ENCODE measurements at regions not wholly inside any gene's neighbourhood (a gene's known extent, or its start where the extent isn't known, plus 50 kb on each side); places are given as distances from the start of the nearest gene placed in this dataset.

DNA sequence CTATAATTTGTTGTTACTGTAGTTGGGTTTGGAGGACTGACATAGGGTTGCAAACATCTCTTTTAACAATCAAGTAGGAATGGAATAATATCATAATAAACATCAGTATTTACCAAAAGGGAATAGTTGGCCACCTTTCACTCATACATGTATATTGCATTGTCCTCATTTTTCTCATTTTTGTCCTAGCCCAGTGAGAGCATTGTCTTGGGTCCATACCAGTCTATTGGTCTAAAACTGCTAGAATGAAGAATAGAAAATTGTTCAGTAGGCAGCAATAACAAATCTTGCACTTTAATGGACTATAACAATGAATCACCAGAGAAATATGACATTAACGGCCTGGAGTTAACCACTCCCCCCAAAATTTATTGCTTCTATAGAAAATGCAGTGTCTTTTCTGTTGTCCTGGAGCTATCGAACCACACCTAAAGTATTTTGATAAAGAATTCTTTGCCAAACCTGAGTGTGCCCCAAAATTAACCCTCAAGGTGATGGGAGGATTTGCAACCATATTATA lies 80.9 kb upstream of the IL33 start:
- no peaks in the 10 kb centered on the region for H3K27me3 ChIP-seq (ENCODE audit: low read length)
- no peaks in the 10 kb centered on the region for H4K20me1 ChIP-seq (ENCODE audit: insufficient read depth, low read depth, low read length)
- no peak overlapping the region for H3K4me3 ChIP-seq (ENCODE audit: low read length)
- no peak overlapping the region for H3K9ac ChIP-seq (ENCODE audit: low read length)
- no peaks in the 10 kb centered on the region for H3K36me3 ChIP-seq (ENCODE audit: insufficient read depth, low read length)
- H3K4me2 ChIP-seq (ENCODE audit: low read depth, low read length, poor library complexity, severe bottlenecking), result no peak overlapping the region
- no peaks in the 10 kb centered on the region for H3K9me3 ChIP-seq (ENCODE audit: low read length)
- no peak overlapping the region for H2AFZ ChIP-seq (ENCODE audit: low read length)
- H3K27ac ChIP-seq (ENCODE audit: low read length), result no peak overlapping the region
- no peak for DNase-seq
- 0 out of 2 replicates have a peak, but pooled peaks cover 3% of the 10 kb centered on the region for H3K9me2 ChIP-seq (replicated peaks; ENCODE audit: insufficient read depth, low read length)
- no peaks in the 10 kb centered on the region for H3K4me1 ChIP-seq (ENCODE audit: low read length)
- H3K79me2 ChIP-seq (ENCODE audit: low read length), result no peaks in the 10 kb centered on the region

DNA sequence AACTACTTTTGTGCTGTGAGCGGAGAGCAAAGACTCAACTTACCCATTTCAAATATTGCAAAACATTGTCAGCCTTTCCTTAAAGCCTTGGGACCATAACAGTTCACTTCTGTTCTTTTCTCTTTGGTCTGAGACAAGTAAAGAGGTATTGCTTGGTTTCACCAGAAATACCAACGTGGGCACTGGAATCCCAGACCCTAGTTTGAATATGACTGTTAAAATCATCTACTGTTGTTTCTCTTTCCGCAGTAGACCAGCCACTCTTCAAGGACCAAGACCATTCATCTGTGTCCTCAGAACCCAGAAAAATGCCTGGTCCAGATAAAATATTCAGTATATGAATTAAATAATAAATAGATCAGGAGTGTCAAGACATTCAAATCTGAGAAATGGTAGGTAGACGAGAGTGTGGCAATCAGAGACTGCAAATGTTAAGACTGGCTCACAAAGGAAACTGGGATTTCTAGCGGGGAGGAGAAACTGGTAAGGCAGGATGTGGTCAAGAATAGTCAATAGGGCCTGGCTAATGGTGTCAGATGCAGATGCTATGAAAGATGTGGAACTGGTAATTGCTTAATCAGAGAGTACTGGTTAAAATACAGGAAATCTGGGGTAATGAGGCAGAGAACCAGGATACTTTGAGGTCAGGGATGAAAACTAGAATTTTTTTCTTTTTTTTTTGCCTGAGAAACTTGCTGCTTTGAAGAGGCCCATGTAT lies 82.1 kb upstream of the IL33 start:
- H3K4me2 ChIP-seq (ENCODE audit: low read depth, low read length, poor library complexity, severe bottlenecking), result no peak overlapping the region
- H4K20me1 ChIP-seq (ENCODE audit: insufficient read depth, low read depth, low read length), result no peaks in the 10 kb centered on the region
- no peak overlapping the region for H2AFZ ChIP-seq (ENCODE audit: low read length)
- no peak overlapping the region for H3K9ac ChIP-seq (ENCODE audit: low read length)
- no peak overlapping the region for H3K4me3 ChIP-seq (ENCODE audit: low read length)
- H3K9me2 ChIP-seq (replicated peaks; ENCODE audit: insufficient read depth, low read length), result 0 out of 2 replicates have a peak, but pooled peaks cover 3% of the 10 kb centered on the region
- no peaks in the 10 kb centered on the region for H3K9me3 ChIP-seq (ENCODE audit: low read length)
- no peak for DNase-seq
- no peaks in the 10 kb centered on the region for H3K4me1 ChIP-seq (ENCODE audit: low read length)
- H3K27me3 ChIP-seq (ENCODE audit: low read length), result no peaks in the 10 kb centered on the region
- no peaks in the 10 kb centered on the region for H3K36me3 ChIP-seq (ENCODE audit: insufficient read depth, low read length)
- H3K27ac ChIP-seq (ENCODE audit: low read length), result no peak overlapping the region
- H3K79me2 ChIP-seq (ENCODE audit: low read length), result no peaks in the 10 kb centered on the region

DNA sequence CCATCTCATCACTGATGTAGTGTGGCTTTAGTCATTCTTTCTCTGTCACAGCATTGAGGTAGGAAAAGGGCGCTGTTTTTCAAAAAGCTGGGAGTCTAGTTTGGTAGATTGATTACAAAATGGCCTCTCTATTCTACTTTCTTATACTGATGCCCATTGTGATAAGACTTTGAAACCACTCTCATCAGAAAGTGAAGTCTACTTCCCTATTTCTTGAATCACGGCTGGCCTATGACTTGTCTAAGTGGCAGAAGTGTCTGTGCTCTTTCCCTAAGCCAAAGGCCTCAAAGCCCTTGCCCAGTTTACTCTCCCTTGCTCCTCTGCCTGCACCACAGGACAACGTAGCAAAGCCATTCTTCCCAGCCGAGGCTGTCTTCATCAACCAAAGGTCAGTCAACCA lies 83.0 kb upstream of the IL33 start:
- Histone ChIP-seq H3K9ac (ENCODE audit: low read length) (no peak overlapping the region), H3K9me2 (replicated peaks; ENCODE audit: insufficient read depth, low read length) (0 out of 2 replicates have a peak, but pooled peaks cover 3% of the 10 kb centered on the region), H3K4me2 (ENCODE audit: low read depth, low read length, poor library complexity, severe bottlenecking) (no peak overlapping the region), H4K20me1 (ENCODE audit: insufficient read depth, low read depth, low read length) (no peaks in the 10 kb centered on the region), H3K27me3 (ENCODE audit: low read length) (no peaks in the 10 kb centered on the region), H3K27ac (ENCODE audit: low read length) (no peak overlapping the region), H3K4me3 (ENCODE audit: low read length) (no peak overlapping the region), H3K79me2 (ENCODE audit: low read length) (no peaks in the 10 kb centered on the region), H3K36me3 (ENCODE audit: insufficient read depth, low read length) (no peaks in the 10 kb centered on the region), H3K4me1 (ENCODE audit: low read length) (no peaks in the 10 kb centered on the region), H2AFZ (ENCODE audit: low read length) (no peak overlapping the region), H3K9me3 (ENCODE audit: low read length) (no peaks in the 10 kb centered on the region)
- no peak for DNase-seq

DNA sequence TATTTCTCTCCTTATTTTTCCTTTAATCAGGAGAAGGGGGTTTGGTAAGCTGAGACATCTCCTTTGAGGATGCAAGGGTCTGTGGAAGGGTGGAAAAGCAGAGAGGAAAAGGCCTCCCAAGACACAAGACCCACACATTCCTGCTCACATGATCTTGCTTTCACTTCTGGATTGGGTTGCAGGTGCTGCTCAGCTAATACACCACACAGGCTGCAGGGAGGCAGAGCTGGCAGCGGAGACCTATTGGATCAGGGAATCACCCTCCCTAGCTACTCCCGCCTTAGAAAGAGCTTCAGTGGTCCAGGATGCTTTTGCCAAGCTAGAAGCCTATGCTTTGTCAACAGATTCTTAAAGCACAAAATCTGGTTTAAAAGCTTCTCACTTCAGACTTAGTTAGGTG lies 87.6 kb upstream of the IL33 start:
- H3K27me3 ChIP-seq (ENCODE audit: low read length), result no peaks in the 10 kb centered on the region
- H3K27ac ChIP-seq (ENCODE audit: low read length), result no peak overlapping the region
- H3K4me2 ChIP-seq (ENCODE audit: low read depth, low read length, poor library complexity, severe bottlenecking), result no peak overlapping the region
- H3K36me3 ChIP-seq (ENCODE audit: insufficient read depth, low read length), result no peaks in the 10 kb centered on the region
- H3K9me3 ChIP-seq (ENCODE audit: low read length), result no peaks in the 10 kb centered on the region
- H3K4me1 ChIP-seq (ENCODE audit: low read length), result no peaks in the 10 kb centered on the region
- DNase-seq, result no peak
- H3K4me3 ChIP-seq (ENCODE audit: low read length), result no peak overlapping the region
- no peaks in the 10 kb centered on the region for H3K9me2 ChIP-seq (replicated peaks; ENCODE audit: insufficient read depth, low read length)
- H2AFZ ChIP-seq (ENCODE audit: low read length), result no peak overlapping the region
- H3K9ac ChIP-seq (ENCODE audit: low read length), result no peak overlapping the region
- H4K20me1 ChIP-seq (ENCODE audit: insufficient read depth, low read depth, low read length), result no peaks in the 10 kb centered on the region
- no peaks in the 10 kb centered on the region for H3K79me2 ChIP-seq (ENCODE audit: low read length)

DNA sequence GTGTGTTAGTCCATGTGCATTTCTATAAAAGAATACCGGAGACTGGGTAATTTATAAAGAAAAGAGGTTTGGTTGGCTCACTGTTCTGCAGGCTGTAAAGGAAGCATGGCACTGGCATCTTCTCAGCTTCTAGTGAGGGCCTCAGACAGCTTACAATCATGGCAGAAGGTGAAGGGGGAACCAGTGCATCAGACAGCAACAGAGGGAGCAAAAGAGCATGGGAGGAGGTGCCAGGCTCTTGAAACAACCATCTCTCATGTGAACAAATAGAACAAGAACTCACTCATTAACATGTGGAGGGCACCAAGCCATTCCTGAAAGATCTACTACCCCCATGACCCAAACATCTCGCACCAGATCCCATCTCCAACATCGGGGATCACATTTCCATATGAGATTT lies 89.2 kb upstream of the IL33 start:
- H3K79me2 ChIP-seq (ENCODE audit: low read length), result no peaks in the 10 kb centered on the region
- H3K9ac ChIP-seq (ENCODE audit: low read length), result no peak overlapping the region
- no peaks in the 10 kb centered on the region for H4K20me1 ChIP-seq (ENCODE audit: insufficient read depth, low read depth, low read length)
- H3K27me3 ChIP-seq (ENCODE audit: low read length), result no peaks in the 10 kb centered on the region
- H2AFZ ChIP-seq (ENCODE audit: low read length), result no peak overlapping the region
- no peaks in the 10 kb centered on the region for H3K4me1 ChIP-seq (ENCODE audit: low read length)
- H3K36me3 ChIP-seq (ENCODE audit: insufficient read depth, low read length), result no peaks in the 10 kb centered on the region
- H3K4me2 ChIP-seq (ENCODE audit: low read depth, low read length, poor library complexity, severe bottlenecking), result no peak overlapping the region
- peak; percentile 48 for DNase-seq
- H3K9me2 ChIP-seq (replicated peaks; ENCODE audit: insufficient read depth, low read length), result 0 out of 2 replicates have a peak, but pooled peaks cover 2% of the 10 kb centered on the region
- H3K9me3 ChIP-seq (ENCODE audit: low read length), result no peaks in the 10 kb centered on the region
- H3K27ac ChIP-seq (ENCODE audit: low read length), result no peak overlapping the region
- H3K4me3 ChIP-seq (ENCODE audit: low read length), result no peak overlapping the region

DNA sequence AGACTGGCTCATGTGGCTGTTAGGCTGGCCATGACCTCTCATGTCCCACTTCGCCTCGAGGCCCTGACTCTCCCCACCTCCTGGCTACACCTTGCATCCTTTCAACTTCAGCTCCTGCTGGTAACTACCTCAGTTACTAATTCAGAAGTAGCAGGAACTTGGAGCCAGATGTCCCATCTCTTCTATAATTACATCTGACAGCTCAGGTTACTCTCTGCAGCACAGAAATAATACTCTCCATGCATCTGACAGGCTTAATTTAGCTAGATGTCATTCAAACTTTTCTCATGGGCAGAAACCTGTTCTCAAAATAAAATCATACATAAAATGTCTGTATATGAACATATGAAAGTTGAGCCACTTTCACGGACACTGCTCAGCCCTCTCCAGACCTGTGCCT lies 92.2 kb upstream of the IL33 start:
- no peak for DNase-seq
- H3K9me3 ChIP-seq (ENCODE audit: low read length), result no peaks in the 10 kb centered on the region
- H4K20me1 ChIP-seq (ENCODE audit: insufficient read depth, low read depth, low read length), result no peaks in the 10 kb centered on the region
- no peak overlapping the region for H3K27ac ChIP-seq (ENCODE audit: low read length)
- H3K4me2 ChIP-seq (ENCODE audit: low read depth, low read length, poor library complexity, severe bottlenecking), result no peak overlapping the region
- H3K79me2 ChIP-seq (ENCODE audit: low read length), result no peaks in the 10 kb centered on the region
- 0 out of 2 replicates have a peak, but pooled peaks cover 2% of the 10 kb centered on the region for H3K9me2 ChIP-seq (replicated peaks; ENCODE audit: insufficient read depth, low read length)
- no peaks in the 10 kb centered on the region for H3K36me3 ChIP-seq (ENCODE audit: insufficient read depth, low read length)
- no peaks in the 10 kb centered on the region for H3K27me3 ChIP-seq (ENCODE audit: low read length)
- no peak overlapping the region for H3K9ac ChIP-seq (ENCODE audit: low read length)
- no peak overlapping the region for H3K4me3 ChIP-seq (ENCODE audit: low read length)
- H2AFZ ChIP-seq (ENCODE audit: low read length), result no peak overlapping the region
- no peaks in the 10 kb centered on the region for H3K4me1 ChIP-seq (ENCODE audit: low read length)

DNA sequence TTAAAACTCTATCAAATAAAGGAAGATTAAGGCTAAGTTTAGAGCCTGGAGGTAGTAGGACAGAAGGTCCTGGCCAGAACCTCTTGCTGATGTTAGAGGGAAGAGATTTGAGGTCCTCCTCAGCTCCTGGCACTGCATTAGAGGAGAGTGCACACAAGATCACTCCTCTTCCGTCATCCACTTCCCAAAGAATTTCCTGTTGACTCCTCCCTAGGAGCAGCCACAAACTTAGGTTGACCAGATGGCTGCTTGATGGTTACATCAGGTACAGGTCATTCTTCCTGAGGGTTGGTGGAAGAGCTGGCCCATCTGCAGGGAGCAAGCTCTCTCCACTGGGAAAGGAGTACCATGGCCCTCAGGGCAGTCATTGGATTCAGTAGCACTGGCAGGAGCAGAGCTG lies 93.9 kb upstream of the IL33 start:
- no peaks in the 10 kb centered on the region for H3K36me3 ChIP-seq (ENCODE audit: insufficient read depth, low read length)
- no peak overlapping the region for H2AFZ ChIP-seq (ENCODE audit: low read length)
- DNase-seq, result no peak
- no peaks in the 10 kb centered on the region for H3K27me3 ChIP-seq (ENCODE audit: low read length)
- H3K4me3 ChIP-seq (ENCODE audit: low read length), result no peak overlapping the region
- no peak overlapping the region for H3K9ac ChIP-seq (ENCODE audit: low read length)
- H3K4me2 ChIP-seq (ENCODE audit: low read depth, low read length, poor library complexity, severe bottlenecking), result no peak overlapping the region
- H3K79me2 ChIP-seq (ENCODE audit: low read length), result no peaks in the 10 kb centered on the region
- H3K9me2 ChIP-seq (replicated peaks; ENCODE audit: insufficient read depth, low read length), result 0 out of 2 replicates have a peak, but pooled peaks cover 2% of the 10 kb centered on the region
- no peaks in the 10 kb centered on the region for H3K9me3 ChIP-seq (ENCODE audit: low read length)
- H3K4me1 ChIP-seq (ENCODE audit: low read length), result no peaks in the 10 kb centered on the region
- H3K27ac ChIP-seq (ENCODE audit: low read length), result no peak overlapping the region
- no peaks in the 10 kb centered on the region for H4K20me1 ChIP-seq (ENCODE audit: insufficient read depth, low read depth, low read length)

DNA sequence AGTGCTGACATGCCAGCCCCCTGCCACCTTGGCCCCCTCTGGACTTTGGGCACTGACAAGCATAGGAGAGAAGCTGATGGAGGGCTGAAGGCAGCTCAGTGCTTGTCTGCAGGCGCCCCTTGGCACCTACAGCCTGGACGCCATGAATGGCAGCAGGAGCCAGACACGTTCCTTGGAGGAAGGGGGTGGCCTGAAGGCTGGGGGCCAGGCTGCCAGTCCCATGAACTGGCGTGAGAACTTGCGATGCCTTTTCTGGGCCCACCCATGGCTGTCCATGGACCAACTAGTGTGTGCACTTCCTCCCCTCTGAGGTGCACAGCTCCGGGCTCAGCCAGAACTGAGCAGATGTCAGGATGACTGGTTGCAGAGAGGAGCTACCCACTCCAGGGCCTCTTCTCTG lies 99.0 kb upstream of the RANBP6 start:
- Histone ChIP-seq H4K20me1 (ENCODE audit: insufficient read depth, low read depth, low read length) (no peaks in the 10 kb centered on the region), H3K9me3 (ENCODE audit: low read length) (no peaks in the 10 kb centered on the region), H3K4me2 (ENCODE audit: low read depth, low read length, poor library complexity, severe bottlenecking) (no peak overlapping the region)

More for the DNA sequence above, 99.0 kb upstream of the RANBP6 start:
- Histone ChIP-seq H3K9me2 (replicated peaks; ENCODE audit: insufficient read depth, low read length) (no peaks in the 10 kb centered on the region), H2AFZ (ENCODE audit: low read length) (no peak overlapping the region), H3K27ac (ENCODE audit: low read length) (no peak overlapping the region), H3K27me3 (ENCODE audit: low read length) (no peaks in the 10 kb centered on the region), H3K9ac (ENCODE audit: low read length) (no peak overlapping the region), H3K36me3 (ENCODE audit: insufficient read depth, low read length) (no peaks in the 10 kb centered on the region), H3K4me3 (ENCODE audit: low read length) (no peak overlapping the region), H3K4me1 (ENCODE audit: low read length) (no peaks in the 10 kb centered on the region), H3K79me2 (ENCODE audit: low read length) (no peaks in the 10 kb centered on the region)
- DNase-seq, result no peak
